PC-3 (cell line): ENCODE measurements at regions not wholly inside any gene's neighbourhood (a gene's known extent, or its start where the extent isn't known, plus 50 kb on each side); places are given as distances from the start of the nearest gene placed in this dataset.
"Not testable (repeated sequence)": the region's sequence is repeated elsewhere in the genome, so short reads cannot be mapped to it uniquely, and the experiment has no call there.

Source experiments
- ATAC-seq: fragments of 200-7000 bp; cut with Tn5 transposase; 2 replicates; pipeline ENCODE4 v1.9.1; 2020; ENCODE audit warnings: mild to moderate bottlenecking, moderate library complexity
- BruUV-seq: library from RNA; stranded (reverse); fragments of 400-500 nt; replicated peaks from 2 replicates; lab custom pipeline; 2021; lab: Mats Ljungman, UMichigan
- CTCF ChIA-PET: fragments of 300-600 bp; sonication (Branson Sonifier 250); formaldehyde crosslinking; loops from one replicate; lab custom pipeline; 2022; ENCODE audit warnings: antibody characterized with exemption; lab: Charles Lee
- POLR2A ChIA-PET: fragments of 300-600 bp; sonication (Branson Sonifier 250); formaldehyde crosslinking; loops from one replicate; lab custom pipeline; 2022; ENCODE audit warnings: antibody characterized with exemption; ENCODE audit not compliant: unreplicated experiment; lab: Charles Lee
- DNase-seq: peaks from one replicate; pipeline ENCODE4 v3.0.0-alpha.2; 2015
- H2AFZ ChIP-seq: fragments of 300-600 bp; sonication (generic); 2 replicates; pipeline ENCODE4 v1.6.0; 2016; ENCODE audit warnings: antibody characterized with exemption, low read length
- H3F3A ChIP-seq: fragments of 300-600 bp; sonication (generic); one replicate; pipeline ENCODE4 v1.6.0; 2017; ENCODE audit warnings: antibody characterized with exemption, low read length, control low read depth, mild to moderate bottlenecking; ENCODE audit not compliant: unreplicated experiment
- H3K27ac ChIP-seq: fragments of 300-600 bp; sonication (generic); 2 replicates; pipeline ENCODE4 v1.5.1; 2016; ENCODE audit warnings: mild to moderate bottlenecking, low read length
- H3K27me3 ChIP-seq: fragments of 300-600 bp; sonication (generic); 2 replicates; pipeline ENCODE4 v1.6.1; 2016; ENCODE audit warnings: low read length, mixed read lengths
- H3K36me3 ChIP-seq: fragments of 300-600 bp; sonication (generic); 2 replicates; pipeline ENCODE4 v1.6.1; 2016; ENCODE audit warnings: low read depth, mixed run types, low read length, mixed read lengths
- H3K4me1 ChIP-seq: fragments of 300-600 bp; sonication (generic); 2 replicates; pipeline ENCODE4 v1.5.1; 2016; ENCODE audit warnings: low read length; ENCODE audit not compliant: insufficient read depth
- H3K4me2 ChIP-seq: fragments of 300-600 bp; sonication (generic); 2 replicates; pipeline ENCODE4 v1.6.0; 2016; ENCODE audit warnings: low read length
- H3K4me3 ChIP-seq: fragments of 300-600 bp; sonication (generic); 2 replicates; pipeline ENCODE4 v1.5.1; 2016; ENCODE audit warnings: mild to moderate bottlenecking, low read length, mixed read lengths
- H3K79me2 ChIP-seq: fragments of 300-600 bp; sonication (generic); 2 replicates; pipeline ENCODE4 v1.6.1; 2017; ENCODE audit warnings: low read length, mixed read lengths
- H3K9ac ChIP-seq: fragments of 300-600 bp; sonication (generic); 2 replicates; pipeline ENCODE4 v1.6.0; 2016; ENCODE audit warnings: mild to moderate bottlenecking, low read length
- H3K9me2 ChIP-seq: fragments of 300-600 bp; sonication (generic); replicated peaks from 2 replicates; pipeline ENCODE4 v1.6.1; 2016; ENCODE audit warnings: mixed run types, low read length, mixed read lengths
- H3K9me3 ChIP-seq: fragments of 300-600 bp; sonication (generic); 2 replicates; pipeline ENCODE4 v1.6.1; 2016; ENCODE audit warnings: low read length, mixed read lengths
- H4K20me1 ChIP-seq: fragments of 300-600 bp; sonication (generic); 2 replicates; pipeline ENCODE4 v1.6.1; 2016; ENCODE audit warnings: low read length, mixed read lengths
- intact Hi-C: fragments of 100-400 bp; cut with micrococcal nuclease; formaldehyde crosslinking; loops from 2 replicates; pipeline ENCODE4 v1.9.0; 2023

DNA sequence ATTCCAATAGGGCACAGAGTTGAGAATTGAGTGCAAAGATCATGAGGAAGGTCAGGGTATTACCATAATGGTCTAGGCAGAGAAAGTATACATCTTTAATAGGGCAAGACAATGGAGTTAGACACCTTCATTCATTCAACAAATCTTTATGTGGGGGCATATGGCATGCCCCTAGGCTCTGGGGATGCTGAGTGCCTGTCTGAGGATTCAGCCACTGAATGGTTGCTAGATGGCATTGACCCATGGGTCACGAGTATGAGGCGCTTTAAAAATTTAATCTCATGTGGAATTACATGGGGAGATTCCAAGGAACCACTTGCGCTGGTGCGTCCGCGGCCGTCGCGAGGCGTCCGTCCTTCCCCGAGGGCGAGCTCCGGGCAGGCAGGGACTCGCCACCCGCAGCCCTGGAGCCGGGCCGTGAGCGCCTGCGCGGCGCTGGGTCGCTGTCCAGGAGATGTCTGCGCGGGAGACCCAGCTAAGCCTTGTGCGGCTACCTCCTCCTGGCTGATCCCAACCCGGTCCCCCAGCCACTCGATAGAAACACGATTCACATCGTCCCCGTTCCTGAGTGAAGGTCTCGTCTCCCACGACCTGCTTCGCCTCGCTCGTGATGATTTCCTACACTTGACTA is 152.1 kb upstream of the ZNF322 start:
- BruUV-seq, H3K79me2 ChIP-seq, H3K4me1 ChIP-seq, H3F3A ChIP-seq, H3K9me3 ChIP-seq, ATAC-seq, H3K27ac ChIP-seq, intact Hi-C loops, H3K4me2 ChIP-seq, H2AFZ ChIP-seq, CTCF ChIA-PET, H3K9ac ChIP-seq, POLR2A ChIA-PET, H3K27me3 ChIP-seq, DNase-seq, H3K4me3 ChIP-seq, H3K36me3 ChIP-seq, H4K20me1 ChIP-seq, H3K9me2 ChIP-seq: not testable (repeated sequence)

DNA sequence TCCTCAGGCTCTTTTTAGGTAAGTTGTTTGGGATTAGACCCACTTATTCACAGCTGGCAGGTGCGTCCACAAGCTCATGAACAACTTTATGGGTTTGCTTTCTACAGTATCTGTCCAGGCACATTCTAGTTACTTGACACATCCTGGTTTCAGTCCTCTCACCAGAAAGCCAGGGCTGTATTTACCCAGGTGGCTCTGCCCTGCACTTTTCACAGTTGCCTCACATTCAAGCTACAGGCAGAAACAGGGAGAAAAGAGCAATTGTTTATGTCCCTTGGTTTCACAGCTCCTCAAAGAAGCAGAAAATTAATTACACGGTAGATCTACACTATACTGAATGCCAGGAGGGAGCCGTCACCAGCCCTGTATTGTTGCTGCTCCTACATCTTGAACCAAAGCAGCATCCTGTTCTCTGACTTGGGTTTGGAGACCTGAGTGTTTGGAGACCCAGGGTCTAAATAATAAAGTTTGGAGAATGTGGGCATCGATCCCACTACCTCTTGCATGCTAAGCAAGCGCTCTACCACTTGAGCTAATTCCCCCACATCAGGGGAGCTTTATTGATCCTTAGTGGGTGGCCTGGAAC is 159.2 kb upstream of the ZNF322 start:
- ATAC-seq, H3K27me3 ChIP-seq, CTCF ChIA-PET, H4K20me1 ChIP-seq, intact Hi-C loops, H3F3A ChIP-seq, H3K9me3 ChIP-seq, POLR2A ChIA-PET, BruUV-seq, H2AFZ ChIP-seq, H3K4me3 ChIP-seq, DNase-seq, H3K27ac ChIP-seq, H3K9ac ChIP-seq, H3K9me2 ChIP-seq, H3K79me2 ChIP-seq, H3K4me2 ChIP-seq, H3K36me3 ChIP-seq, H3K4me1 ChIP-seq: not testable (repeated sequence)

DNA sequence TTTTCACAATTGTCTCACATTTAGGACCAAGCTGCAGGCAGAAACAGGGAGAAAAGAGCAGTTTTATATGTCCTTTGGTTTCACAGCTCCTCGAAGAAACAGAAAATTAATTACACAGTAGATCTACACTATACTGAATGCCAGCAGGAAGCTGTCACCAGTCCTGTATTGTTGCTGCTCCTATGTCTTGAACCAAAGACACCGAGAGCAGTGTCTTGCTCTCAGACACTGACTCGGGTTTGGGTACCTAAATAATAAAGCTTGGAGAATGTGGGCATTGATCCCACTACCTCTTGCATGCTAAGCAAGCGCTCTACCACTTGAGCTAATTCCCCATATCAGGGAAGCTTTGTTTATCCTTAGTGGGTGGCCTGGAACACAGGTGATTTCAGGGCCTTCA is 168.4 kb upstream of the ZNF322 start:
- CTCF ChIA-PET, H3K27ac ChIP-seq, H4K20me1 ChIP-seq, H3K79me2 ChIP-seq, DNase-seq, intact Hi-C loops, H3K4me3 ChIP-seq, H3K36me3 ChIP-seq, H3K9me3 ChIP-seq, H3K27me3 ChIP-seq, H3K9ac ChIP-seq, H3K4me2 ChIP-seq, ATAC-seq, H2AFZ ChIP-seq, H3K9me2 ChIP-seq, BruUV-seq, H3K4me1 ChIP-seq, H3F3A ChIP-seq, POLR2A ChIA-PET: not testable (repeated sequence)

DNA sequence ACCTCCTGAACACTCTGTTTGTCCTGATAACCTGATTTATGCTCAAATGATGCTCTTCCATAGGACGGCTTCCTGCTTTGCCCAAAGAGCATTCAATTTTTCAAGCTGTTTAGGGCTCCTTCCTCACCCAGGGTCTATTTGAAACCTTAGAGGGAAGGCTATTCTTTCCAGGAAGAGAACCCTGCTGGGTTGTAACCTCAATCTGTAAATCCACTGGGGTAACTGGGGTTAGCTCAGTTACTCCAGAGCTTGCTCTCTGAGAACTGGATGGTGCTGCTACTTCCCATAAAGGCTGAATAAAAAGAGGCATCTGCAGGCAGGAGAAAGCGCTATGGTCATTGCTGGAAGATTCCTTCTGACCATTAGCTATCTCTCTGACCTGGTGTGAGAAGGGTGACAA is 169.9 kb upstream of the ZNF322 start:
- H3K27ac ChIP-seq, H3K9me3 ChIP-seq, H3K9ac ChIP-seq, H3F3A ChIP-seq, H3K4me3 ChIP-seq, H3K9me2 ChIP-seq, H3K36me3 ChIP-seq, POLR2A ChIA-PET, H2AFZ ChIP-seq, BruUV-seq, H3K4me2 ChIP-seq, H3K79me2 ChIP-seq, ATAC-seq, DNase-seq, H4K20me1 ChIP-seq, H3K27me3 ChIP-seq, H3K4me1 ChIP-seq, CTCF ChIA-PET, intact Hi-C loops: not testable (repeated sequence)

DNA sequence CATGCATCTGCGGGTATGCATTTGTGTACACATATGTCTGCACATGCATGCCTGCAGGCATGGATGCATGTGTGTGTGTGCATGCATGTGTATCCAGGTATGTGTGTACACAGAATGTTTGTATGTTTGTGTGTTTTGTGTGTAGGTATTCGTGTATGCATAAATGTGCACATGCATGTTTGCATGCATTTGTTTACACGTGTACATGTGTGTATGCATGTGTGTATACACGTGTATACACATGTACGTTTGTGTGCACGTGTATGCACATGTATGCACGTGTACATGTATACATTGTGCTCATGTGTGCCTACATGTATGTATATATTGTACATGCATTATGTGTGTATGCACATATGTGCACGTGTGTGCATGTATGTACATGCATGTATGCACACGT is 171.4 kb upstream of the ZNF322 start:
- H3K27ac ChIP-seq, H3K36me3 ChIP-seq, H3K9me2 ChIP-seq, H3K4me3 ChIP-seq, intact Hi-C loops, H3K4me2 ChIP-seq, ATAC-seq, BruUV-seq, H3K4me1 ChIP-seq, H4K20me1 ChIP-seq, H2AFZ ChIP-seq, H3K9ac ChIP-seq, H3K27me3 ChIP-seq, CTCF ChIA-PET, H3K79me2 ChIP-seq, H3K9me3 ChIP-seq, POLR2A ChIA-PET, DNase-seq, H3F3A ChIP-seq: not testable (repeated sequence)

DNA sequence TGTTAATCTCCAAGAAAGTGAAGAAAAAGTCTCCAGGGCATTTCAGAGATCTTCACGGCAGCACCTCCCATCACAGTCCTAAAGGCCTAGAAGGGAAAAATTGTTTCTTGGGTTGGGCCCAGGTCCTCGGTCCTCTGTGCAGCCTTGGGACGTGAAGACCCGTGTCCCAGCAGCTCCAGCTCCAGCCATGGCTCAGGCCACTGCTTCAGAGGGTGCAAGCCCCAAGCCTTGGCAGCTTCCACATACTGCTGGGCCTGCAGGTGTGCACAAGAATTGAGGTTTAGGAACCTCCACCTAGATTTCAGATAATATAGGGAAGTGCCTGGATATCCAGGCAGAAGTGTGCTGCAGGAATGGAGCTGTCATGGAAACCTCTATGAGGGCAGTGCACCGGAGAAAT is 176.2 kb upstream of the ZNF322 start:
- intact Hi-C loops, H4K20me1 ChIP-seq, H3K79me2 ChIP-seq, POLR2A ChIA-PET, CTCF ChIA-PET, H3F3A ChIP-seq, H3K9me2 ChIP-seq, ATAC-seq, H3K9me3 ChIP-seq, H3K36me3 ChIP-seq, H3K27me3 ChIP-seq, H2AFZ ChIP-seq, H3K4me3 ChIP-seq, DNase-seq, H3K9ac ChIP-seq, H3K4me1 ChIP-seq, BruUV-seq, H3K4me2 ChIP-seq, H3K27ac ChIP-seq: not testable (repeated sequence)

DNA sequence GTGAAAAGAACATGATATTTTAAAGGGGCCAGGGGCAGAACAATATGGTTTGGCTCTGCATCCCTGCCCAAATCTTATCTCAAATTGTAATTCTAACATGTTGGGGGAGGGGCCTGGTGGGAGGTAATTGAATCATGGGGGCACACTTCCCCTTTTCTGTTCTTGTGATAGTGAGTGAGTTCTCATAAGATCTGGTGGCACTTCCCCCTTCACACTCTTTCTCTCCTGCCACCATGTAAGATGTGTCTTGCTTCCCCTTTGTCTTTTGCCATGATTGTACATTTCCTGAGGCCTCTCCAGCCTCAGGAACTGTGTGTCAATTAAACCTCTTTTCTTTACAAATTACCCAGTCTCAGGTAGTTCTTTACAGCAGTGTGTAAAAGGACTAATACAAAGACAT is 177.1 kb upstream of the ZNF322 start:
- H3K4me1 ChIP-seq, H3K4me2 ChIP-seq, H3K36me3 ChIP-seq, BruUV-seq, H3K27ac ChIP-seq, POLR2A ChIA-PET, H3F3A ChIP-seq, DNase-seq, H3K9me3 ChIP-seq, H2AFZ ChIP-seq, H3K9ac ChIP-seq, ATAC-seq, CTCF ChIA-PET, H3K79me2 ChIP-seq, H3K4me3 ChIP-seq, H3K9me2 ChIP-seq, H4K20me1 ChIP-seq, H3K27me3 ChIP-seq, intact Hi-C loops: not testable (repeated sequence)
